Endothelial cell of umbilical vein (primary cell): ENCODE measurements at regions not wholly inside any gene's neighbourhood (a gene's known extent, or its start where the extent isn't known, plus 50 kb on each side); places are given as distances from the start of the nearest gene placed in this dataset.

Experiments used
- BruUV-seq: library from RNA; stranded (reverse); fragments of 400-500 nt; replicated peaks from 2 replicates; lab custom pipeline; 2021; lab: Mats Ljungman, UMichigan
- CTCF ChIA-PET: fragments of 300-600, 350-600 bp; sonication (Branson Sonifier 250); formaldehyde crosslinking; loops from one replicate; lab custom pipeline; 2021; ENCODE audit warnings: antibody characterized with exemption, inconsistent platforms; lab: Charles Lee
- POLR2A ChIA-PET: fragments of 300-600, 350-600 bp; sonication (Branson Sonifier 250); formaldehyde crosslinking; loops from one replicate; lab custom pipeline; 2021; ENCODE audit warnings: antibody characterized with exemption, inconsistent platforms; lab: Charles Lee
- DNase-seq: peaks from one replicate; pipeline ENCODE4 v3.0.0-alpha.2; 2011; ENCODE audit warnings: low read depth, low spot score
- FAIRE-seq: peaks from 2 replicates; lab custom pipeline; 2011; peaks lifted over from hg19 to GRCh38; lab: Jason Lieb, UNC
- H2AFZ ChIP-seq: 2 replicates; pipeline ENCODE4 v1.6.0; 2012; ENCODE audit warnings: low read depth, low read length, control low read depth, inconsistent platforms
- H3K27ac ChIP-seq: 2 replicates; pipeline ENCODE4 v1.5.1; 2011; ENCODE audit warnings: low read depth, mild to moderate bottlenecking, control low read depth, low read length, moderate library complexity; ENCODE audit not compliant: insufficient read depth
- H3K27me3 ChIP-seq, 2 experiments: 2 replicates each; pipeline versions ENCODE4 v1.6.0 to v1.6.1; 2011; ENCODE audit warnings: low read length in 2 of 2, mixed read lengths in 1 of 2; ENCODE audit not compliant: control insufficient read depth in 2 of 2, insufficient read depth in 2 of 2
- H3K36me3 ChIP-seq, 2 experiments: 2 replicates in 1 of 2; 3 replicates in 1 of 2; pipeline ENCODE4 v1.5.1; 2011; ENCODE audit warnings: low read length in 2 of 2, mild to moderate bottlenecking in 1 of 2, moderate library complexity in 1 of 2; ENCODE audit not compliant: control insufficient read depth in 2 of 2, insufficient read depth in 2 of 2; ENCODE audit errors: extremely low read depth in 1 of 2
- H3K4me1 ChIP-seq: 3 replicates; pipeline ENCODE4 v1.5.1; 2011; ENCODE audit warnings: mild to moderate bottlenecking, low read length; ENCODE audit not compliant: control insufficient read depth, insufficient read depth; ENCODE audit errors: extremely low read depth
- H3K4me2 ChIP-seq: 2 replicates; pipeline ENCODE4 v1.6.1; 2011; ENCODE audit warnings: low read length, control low read depth, mixed read lengths; ENCODE audit not compliant: insufficient read depth
- H3K4me3 ChIP-seq, 3 experiments: fragments of 200-600 bp in 1 of 3; sonication (generic), shearing (Covaris generic) in 1 of 3; replicated peaks in 1 of 3; 2 replicates each; pipeline ENCODE4 v1.5.1; 2011 to 2016; ENCODE audit warnings: control low read depth in 3 of 3, low read length in 3 of 3, mild to moderate bottlenecking in 2 of 3, inconsistent platforms in 1 of 3, low read depth in 1 of 3, moderate library complexity in 1 of 3; ENCODE audit not compliant: insufficient read depth in 1 of 3
- H3K79me2 ChIP-seq: 2 replicates; pipeline ENCODE4 v1.6.0; 2012; ENCODE audit warnings: low read length, inconsistent platforms; ENCODE audit not compliant: control insufficient read depth, insufficient read depth
- H3K9ac ChIP-seq: replicated peaks from 2 replicates; pipeline ENCODE3; 2011; ENCODE audit warnings: low read length, control low read depth; ENCODE audit not compliant: insufficient read depth; ENCODE audit errors: extremely low read depth
- H3K9me1 ChIP-seq: replicated peaks from 3 replicates; pipeline ENCODE4 v1.6.0; 2011; ENCODE audit warnings: mild to moderate bottlenecking, low read length; ENCODE audit not compliant: control insufficient read depth, insufficient read depth; ENCODE audit errors: extremely low read depth
- H3K9me3 ChIP-seq: replicated peaks from 2 replicates; pipeline ENCODE4 v1.5.1; 2012; ENCODE audit warnings: low read length, inconsistent platforms; ENCODE audit not compliant: control insufficient read depth, insufficient read depth
- H4K20me1 ChIP-seq: replicated peaks from 2 replicates; pipeline ENCODE3; 2011; ENCODE audit warnings: mild to moderate bottlenecking, low read length; ENCODE audit not compliant: control insufficient read depth, insufficient read depth; ENCODE audit errors: extremely low read depth
- CTCF ChIP-seq, 2 donors: IDR thresholded peaks; 1 replicate in 1 of 2; 2 replicates in 1 of 2; pipeline ENCODE4 v1.5.1; 2011; ENCODE audit warnings: low read length in 2 of 2, mild to moderate bottlenecking in 2 of 2, moderate library complexity in 2 of 2, control low read depth in 1 of 2, inconsistent platforms in 1 of 2, low read depth in 1 of 2; ENCODE audit not compliant: insufficient read depth in 1 of 2; ENCODE audit errors: extremely low read depth in 1 of 2
- GATA2 ChIP-seq: IDR thresholded peaks from 2 replicates; pipeline ENCODE4 v1.7.0; 2011; ENCODE audit warnings: low read depth, mild to moderate bottlenecking, moderate library complexity, mixed read lengths, low read length; ENCODE audit not compliant: insufficient read length, insufficient read depth
- JUN ChIP-seq: IDR thresholded peaks from 2 replicates; pipeline ENCODE4 v1.6.1; 2011; ENCODE audit warnings: borderline replicate concordance, low read depth; ENCODE audit not compliant: insufficient read length, insufficient read depth
- MAX ChIP-seq: IDR thresholded peaks from 2 replicates; pipeline ENCODE4 v1.6.1; 2011; ENCODE audit not compliant: insufficient read depth, insufficient read length
- MYC ChIP-seq: IDR thresholded peaks from one replicate; pipeline ENCODE4 v1.6.1; 2011; ENCODE audit warnings: mild to moderate bottlenecking, low read depth, low read length
- POLR2AphosphoS5 ChIP-seq: IDR thresholded peaks from 2 replicates; pipeline ENCODE4 v1.6.1; 2012; ENCODE audit warnings: low read depth, mild to moderate bottlenecking, control low read depth, low read length, moderate library complexity; ENCODE audit not compliant: insufficient read depth
- dilution Hi-C: fragments of 300-500 bp; cut with MboI; formaldehyde crosslinking; loops from one replicate; pipeline ENCODE4 v1.15.0; 2019; ENCODE audit warnings: low sequenced_read_pairs; ENCODE audit not compliant: extremely low pct_ligation_motif_present
- intact Hi-C: fragments of 100-400 bp; cut with micrococcal nuclease; formaldehyde crosslinking; loops from one replicate; pipeline ENCODE4 v1.10.0; 2022

- H3K9me3 ChIP-seq = no peaks in the 10 kb centered on the region
- CTCF ChIA-PET = no interaction called here
- intact Hi-C loops (no loop called here), dilution Hi-C loops (no loop called here)
- H3K9ac ChIP-seq = no peak overlapping the region
- no peak for DNase-seq
- TF ChIP-seq MAX (no peak), POLR2AphosphoS5 (no peak), GATA2 (no peak), MYC (no peak), CTCF (IDR thresholded peaks at IDR 0.05; ENCODE audit: extremely low read depth in 1 of 2, insufficient read depth in 1 of 2, low read depth in 1 of 2, low read length in 2 of 2) (no peak), JUN (no peak)
- FAIRE-seq = no peak
- no peaks in the 10 kb centered on the region for H4K20me1 ChIP-seq
- H3K9me1 ChIP-seq = no peaks in the 10 kb centered on the region
- no peaks in the 10 kb centered on the region for H3K36me3 ChIP-seq
- no TSS peak for BruUV-seq
- no peak overlapping the region for H2AFZ ChIP-seq
- no peaks in the 10 kb centered on the region for H3K4me1 ChIP-seq
- H3K27ac ChIP-seq = no peak overlapping the region
- no peaks in the 10 kb centered on the region for H3K27me3 ChIP-seq
- no peak overlapping the region for H3K4me3 ChIP-seq
- H3K4me2 ChIP-seq = no peak overlapping the region
- POLR2A ChIA-PET = no interaction called here
- H3K79me2 ChIP-seq = no peaks in the 10 kb centered on the region
Observed at GRCh38 chr4:132383571-132384199, 765.4 kb upstream of the PCDH10 start.
